ENCODE measurements at regions not wholly inside any gene's neighbourhood (a gene's known extent, or its start where the extent isn't known, plus 50 kb on each side); places are given as distances from the start of the nearest gene placed in this dataset.
"Not testable (repeated sequence)": the region's sequence is repeated elsewhere in the genome, so short reads cannot be mapped to it uniquely, and the experiment has no call there.

DNA sequence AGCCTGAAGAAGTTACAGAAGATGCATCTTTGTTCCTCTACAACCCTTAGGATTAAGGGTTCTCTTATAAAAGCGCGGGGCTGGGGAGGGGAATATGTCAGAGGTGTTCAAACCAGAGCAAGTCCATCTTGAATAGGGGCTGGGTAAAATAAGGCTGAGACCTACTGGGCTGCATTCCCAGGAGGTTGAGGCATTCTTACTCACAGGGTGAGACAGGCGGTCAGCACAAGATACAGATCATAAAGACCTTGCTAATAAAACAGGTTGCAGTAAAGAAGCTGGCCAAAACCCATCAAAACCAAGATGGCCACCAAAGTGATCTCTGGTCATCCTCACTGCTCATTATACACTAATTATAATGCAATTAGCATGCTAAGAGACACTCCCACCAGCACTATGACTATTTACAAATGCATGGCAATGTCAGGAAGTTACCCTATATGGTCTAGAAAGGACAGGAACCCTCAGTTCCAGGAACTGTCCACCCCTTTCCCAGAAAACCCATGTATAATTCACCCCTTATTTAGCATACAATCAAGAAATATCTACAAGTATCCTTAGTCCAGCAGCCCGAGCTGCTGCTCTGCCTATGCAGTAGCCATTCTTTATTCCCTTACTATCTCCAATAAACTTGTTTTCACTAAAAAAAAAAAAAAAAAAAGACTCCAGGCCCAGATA, 108.1 kb upstream of the FOXN3 start:
- DNase-seq (ENCODE audit: low read depth): no peak

DNA sequence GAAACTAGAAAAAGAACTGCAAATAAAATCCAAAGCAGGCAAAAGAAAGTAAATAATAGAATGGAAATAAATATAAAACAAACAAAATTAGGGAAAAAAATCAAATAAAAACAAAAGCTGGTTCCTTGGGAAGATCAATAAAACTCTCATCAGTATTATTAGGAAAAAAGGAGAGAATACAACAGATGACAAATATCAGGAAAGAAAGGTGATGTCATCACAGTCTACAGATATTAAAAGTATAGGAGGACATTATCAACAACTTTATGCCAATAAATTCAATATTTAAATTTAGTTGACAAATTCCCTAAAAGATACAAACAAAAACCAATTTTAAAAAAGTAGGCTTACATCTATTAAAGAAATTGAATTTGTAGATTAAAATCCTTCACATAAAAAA, 107.4 kb upstream of the FOXN3 start:
- no peak for DNase-seq (ENCODE audit: low read depth)

DNA sequence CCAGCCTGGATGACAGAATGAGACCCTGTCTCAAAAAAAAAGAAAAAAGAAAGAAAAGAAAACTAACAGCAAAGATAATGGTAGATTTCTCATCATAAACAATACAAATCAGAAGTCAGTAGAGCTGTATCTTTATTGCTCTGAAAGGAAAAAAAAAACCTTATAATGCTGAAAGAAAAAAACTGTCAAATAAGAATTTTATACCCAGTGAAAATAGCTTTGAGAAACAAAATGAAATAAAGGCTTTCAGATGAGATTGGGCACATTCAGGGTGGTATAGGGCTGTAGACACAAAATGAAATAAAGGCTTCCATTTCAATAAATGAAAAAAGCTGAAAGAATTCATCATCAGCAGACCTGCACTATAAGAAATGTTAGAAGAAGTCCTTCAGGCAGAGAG, 105.0 kb upstream of the FOXN3 start:
- no peak for DNase-seq (ENCODE audit: low read depth)

DNA sequence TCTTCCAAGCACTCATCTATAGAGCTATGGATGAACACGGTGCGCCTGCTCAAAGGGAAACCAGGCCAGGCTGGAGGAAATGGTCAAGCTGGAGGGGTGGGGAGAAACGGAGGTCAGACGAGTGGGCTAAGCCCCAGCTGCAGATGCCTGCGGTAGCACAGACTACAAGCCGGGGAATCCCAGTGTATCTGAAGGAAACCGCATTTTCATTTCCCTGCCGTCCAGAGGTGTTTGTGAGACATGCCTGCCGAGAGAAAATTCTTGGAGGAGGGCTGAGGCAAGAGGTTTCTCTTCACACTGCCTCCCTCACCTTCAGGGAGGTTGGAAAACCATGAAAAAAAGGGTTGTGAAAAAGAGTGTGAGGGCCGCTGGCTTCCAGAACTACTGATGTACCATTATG, 102.0 kb upstream of the FOXN3 start:
- DNase-seq (ENCODE audit: low read depth): no peak

DNA sequence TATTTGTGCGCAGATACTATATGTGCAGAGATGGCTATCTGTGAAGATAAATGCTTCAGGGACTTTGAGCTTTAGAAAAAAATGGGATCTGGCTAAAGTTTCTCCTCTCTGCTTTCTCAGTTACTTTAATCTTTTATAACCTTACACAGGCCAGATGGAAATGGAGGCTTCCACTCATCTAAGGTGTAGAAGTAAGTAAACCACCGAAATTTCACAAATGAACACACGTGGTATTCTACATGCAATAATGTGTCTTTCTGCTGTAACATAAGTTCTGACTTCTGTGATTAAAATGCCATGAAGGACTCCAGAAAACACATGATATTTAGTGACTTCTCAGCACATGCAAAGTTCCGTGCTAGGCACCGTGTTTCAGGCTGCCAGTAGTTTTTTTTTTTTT, 99.1 kb upstream of the FOXN3 start:
- no peak for DNase-seq (ENCODE audit: low read depth)

DNA sequence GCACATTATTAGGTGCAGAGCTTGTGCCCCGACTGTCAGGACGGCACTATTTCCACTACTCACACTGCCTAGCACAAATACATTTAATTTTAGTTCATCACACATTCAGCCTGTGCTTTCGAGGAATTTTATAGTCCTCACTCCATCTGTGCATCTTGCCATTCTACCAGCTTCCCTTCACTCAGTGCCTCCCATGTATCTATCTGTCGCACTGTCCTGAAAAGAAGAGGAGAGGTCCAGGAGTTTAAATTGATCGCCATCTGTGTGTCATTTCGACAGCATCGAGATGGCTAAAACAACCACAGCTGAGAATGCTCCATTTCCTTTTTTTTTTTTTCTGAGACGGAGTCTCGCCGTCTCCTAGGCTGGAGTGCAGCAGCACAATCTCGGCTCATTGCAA, 97.6 kb upstream of the FOXN3 start:
- DNase-seq (ENCODE audit: low read depth): no peak

DNA sequence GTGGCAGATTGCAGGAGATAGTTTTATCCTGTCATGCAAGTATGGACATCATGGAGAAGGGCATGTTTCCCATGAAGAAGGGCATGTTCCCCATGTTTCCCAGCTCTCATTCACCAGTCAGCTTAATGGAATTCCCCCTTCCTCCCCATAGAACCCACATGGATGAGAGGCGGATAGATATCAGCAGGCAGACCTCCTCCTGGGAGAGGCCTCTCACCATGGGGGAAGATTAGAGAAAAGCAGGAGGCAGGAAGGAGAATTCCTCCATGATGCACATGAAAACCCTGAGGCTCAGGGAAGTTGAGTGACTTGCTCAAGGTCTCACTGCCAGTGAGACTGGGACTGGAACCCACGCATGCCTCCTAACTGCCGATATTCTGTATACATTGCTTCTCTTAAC, 92.9 kb upstream of the FOXN3 start:
- no peak for DNase-seq (ENCODE audit: low read depth)

DNA sequence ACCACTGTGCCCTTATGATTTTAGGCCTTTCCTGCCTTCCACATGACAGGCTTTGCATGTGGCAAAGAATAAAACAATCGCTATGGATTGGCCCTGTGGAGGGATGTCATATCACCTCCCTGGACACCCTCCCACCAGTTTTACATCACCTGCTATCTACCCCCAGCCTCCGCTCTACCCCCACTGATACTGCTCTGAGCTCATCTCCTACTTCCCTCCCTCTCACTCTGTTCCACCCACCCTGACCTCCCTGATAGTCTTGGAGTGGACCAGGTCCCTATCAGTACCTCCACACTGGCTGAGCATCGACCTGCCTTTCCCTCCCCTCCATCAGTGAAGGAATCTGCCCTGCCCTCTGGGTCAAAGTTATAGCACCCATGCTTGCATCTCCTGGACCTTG, 91.8 kb upstream of the FOXN3 start:
- no peak for DNase-seq (ENCODE audit: low read depth)

DNA sequence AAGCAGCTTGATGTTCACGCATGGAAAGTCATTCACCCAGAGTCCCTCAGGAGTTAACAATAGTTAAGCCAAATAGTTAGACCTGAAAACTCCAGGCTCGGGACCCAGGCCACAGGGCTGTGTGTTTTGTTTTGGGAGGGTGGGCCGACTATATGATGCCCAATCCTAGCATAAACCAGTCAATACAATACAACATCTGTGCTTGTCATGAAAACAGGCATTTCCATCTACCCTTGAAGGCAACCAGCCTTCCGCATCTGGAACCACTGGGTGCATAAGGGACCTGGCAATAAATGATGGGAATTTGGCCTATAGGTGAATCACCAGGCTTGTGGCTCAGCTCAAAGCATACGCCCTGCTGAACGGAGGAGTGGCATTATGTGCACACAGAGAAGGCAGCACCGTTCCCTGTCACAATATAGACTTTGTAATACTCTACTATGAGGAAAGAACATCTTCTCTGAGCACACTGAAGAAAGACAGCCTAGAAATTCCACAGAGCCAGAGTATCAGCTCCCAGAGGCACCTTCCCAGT, 91.0 kb upstream of the FOXN3 start:
- DNase-seq (ENCODE audit: low read depth): no peak

DNA sequence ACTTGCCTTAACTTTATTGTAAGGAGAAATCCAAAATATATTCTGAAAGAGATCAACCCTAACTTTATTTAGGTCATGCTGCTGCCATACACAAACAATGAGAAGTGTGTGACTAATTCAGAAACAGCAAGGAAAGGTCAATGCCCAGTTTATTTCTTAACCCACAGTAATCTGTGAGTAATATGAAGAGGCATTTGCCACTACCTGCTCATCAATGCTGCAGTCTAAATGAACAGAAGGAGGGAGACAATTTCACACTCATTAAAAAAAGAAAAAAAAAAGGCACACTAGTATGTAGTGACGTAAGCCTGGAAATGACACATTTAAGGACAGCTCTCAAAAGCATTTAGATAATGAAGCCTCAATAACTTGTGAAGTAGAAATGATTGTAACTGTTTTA, 90.5 kb upstream of the FOXN3 start:
- DNase-seq (ENCODE audit: low read depth): no peak

DNA sequence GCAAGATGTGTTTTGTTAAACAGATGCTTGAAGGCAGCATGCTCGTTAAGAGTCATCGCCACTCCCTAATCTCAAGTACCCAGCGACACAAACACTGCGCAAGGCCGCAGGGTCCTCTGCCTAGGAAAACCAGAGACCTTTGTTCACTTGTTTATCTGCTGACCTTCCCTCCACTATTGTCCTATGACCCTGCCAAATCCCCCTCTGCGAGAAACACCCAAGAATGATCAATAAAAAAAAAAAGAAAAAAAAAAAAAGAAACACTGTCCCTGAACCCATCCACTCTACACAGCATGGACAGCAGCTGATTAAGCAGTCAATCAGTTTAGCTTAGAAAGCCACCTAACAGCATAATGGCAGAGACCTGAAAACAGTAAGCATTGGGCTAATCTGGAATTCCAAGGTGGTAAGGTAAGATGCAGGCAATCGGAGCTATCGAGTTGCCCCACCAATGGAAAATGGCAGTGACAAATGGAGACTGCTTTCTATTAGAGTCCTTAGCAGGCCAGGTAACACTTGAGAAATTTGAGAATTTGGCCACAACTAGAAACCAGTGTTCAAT, 89.9 kb upstream of the FOXN3 start:
- not testable (repeated sequence) for DNase-seq (ENCODE audit: low read depth)

DNA sequence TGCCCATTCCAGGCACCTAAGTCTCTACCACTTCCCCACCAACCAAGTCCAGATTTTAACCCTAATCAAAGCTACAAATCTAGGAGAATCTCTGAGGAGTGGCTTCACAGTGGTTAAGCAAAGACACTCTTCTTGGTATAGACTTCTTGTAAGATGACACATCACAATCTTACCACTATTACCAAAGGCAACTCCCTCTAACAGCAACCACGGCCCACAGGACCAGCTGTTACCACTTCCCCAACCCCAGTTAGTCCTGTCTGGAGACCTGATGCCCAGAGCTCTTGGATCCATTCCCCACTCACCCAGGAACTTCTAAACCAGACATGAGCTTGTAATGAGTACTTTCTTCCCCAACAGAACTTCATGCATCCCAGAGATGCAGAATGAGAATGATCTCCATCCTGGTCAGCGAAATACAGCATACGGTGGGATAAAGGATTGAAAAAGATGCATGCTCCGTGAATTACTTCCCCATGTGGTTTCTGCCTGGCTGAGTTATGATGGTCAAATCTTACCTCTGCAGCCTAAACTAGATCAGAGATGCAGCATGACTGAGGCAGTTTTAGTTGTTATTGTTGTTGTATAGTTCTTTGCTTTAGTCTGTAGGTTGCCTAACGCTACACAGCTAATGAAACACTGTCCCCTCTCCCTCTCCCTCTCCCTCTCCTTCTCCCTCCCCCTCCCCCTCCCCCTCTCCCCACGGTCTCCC, 87.7 kb upstream of the FOXN3 start:
- DNase-seq (ENCODE audit: low read depth): no peak

DNA sequence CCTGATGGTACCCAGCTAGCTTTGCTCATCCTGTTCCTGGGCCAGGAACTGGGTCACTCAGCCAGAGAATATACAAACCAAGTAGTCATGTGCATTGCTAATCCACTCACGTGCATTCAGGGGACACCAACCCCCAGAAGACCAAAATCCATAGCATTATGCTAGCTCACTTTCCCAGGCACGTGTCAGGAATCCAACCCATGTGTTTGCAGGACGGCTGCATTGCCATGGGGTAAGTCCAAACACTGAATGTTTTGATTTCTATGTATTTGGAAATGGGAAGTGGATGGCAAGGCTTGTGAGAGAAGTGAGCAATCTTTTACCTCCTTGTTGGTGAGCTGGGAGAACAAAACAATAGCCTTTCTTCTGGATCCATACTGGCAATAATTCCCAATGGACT, 87.1 kb upstream of the FOXN3 start:
- no peak for DNase-seq (ENCODE audit: low read depth)

DNA sequence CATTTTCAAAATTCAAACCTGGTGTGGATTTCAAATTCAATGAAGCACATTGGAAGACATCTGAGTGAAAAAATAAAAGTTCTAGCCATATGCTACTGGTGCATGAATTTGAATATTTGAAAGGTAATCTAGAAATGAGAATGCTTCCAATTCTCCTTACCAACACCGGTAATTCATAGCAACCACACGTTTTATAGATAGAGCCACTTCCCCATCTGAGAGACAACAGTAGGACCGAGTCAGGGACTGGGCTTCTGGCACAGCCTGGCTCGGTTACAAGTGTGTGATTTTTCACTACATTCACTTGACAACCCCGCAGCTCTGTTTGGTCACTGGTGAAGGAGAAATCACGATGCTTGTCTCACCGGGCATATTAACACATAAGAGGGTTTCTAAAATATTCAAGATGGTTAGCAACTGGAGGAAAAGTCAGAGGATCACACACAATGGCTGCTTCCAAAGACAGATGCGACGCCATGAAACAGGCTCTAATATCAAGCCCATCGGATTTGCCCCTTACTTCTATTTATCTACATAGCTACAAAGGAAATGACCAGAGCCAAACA, 86.5 kb upstream of the FOXN3 start:
- no peak for DNase-seq (ENCODE audit: low read depth)

DNA sequence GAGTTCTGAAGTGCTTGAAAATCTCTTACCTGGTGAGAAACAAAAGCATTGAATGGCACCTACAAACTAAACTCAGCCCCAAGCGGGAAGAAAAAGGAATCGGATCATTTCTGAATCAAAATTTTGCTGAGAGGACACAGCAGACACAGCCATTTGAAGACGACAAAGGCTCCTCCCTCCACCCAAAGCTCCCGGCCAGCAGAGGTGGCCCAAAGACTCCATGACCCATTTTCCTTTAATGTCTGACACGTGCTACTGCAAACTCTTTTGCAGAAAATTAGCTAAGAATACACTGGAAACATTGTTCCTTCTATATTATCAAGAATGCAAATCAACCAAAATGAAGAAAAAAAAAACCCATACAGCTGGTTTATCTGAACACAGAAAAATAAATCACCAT, 85.9 kb upstream of the FOXN3 start:
- DNase-seq (ENCODE audit: low read depth): no peak

DNA sequence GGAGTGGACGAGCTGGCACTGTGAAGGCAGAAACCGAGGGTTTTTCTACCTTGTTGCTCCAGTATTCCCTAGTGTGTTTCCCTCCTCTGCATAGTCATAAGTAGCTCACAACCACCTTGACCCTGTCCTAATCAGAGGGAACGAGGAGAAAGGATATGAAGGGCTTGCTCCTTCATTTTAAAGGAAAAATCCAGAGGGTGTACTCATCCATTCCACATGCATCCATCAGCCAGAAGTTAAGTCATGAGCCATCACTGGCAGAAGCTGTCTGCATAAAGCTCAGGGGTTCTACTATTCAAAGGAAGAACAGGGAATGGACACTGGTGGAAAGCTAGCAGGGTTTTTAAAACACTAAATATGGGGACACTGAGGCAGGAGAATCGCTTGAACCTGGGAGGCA, 84.3 kb upstream of the FOXN3 start:
- DNase-seq (ENCODE audit: low read depth): no peak

DNA sequence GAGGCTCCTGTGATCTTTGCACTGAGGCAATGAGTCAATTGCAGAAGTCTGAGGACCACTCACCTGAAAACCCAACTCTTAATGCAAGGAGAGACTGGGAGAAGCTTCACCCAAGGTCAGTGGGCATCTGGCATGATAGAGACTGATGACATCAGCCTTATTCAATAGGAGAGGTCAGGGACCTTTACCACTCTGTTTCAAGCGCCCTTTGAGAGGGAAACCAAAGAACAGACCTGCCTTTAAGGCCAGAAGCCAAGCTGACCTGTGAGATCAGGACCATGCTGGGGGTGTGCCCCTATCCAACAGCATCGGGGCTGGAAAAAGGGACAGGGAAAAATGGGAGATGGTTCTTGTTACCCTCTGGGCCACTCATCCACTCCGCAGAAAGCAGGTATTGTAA, 83.3 kb upstream of the FOXN3 start:
- no peak for DNase-seq (ENCODE audit: low read depth)

DNA sequence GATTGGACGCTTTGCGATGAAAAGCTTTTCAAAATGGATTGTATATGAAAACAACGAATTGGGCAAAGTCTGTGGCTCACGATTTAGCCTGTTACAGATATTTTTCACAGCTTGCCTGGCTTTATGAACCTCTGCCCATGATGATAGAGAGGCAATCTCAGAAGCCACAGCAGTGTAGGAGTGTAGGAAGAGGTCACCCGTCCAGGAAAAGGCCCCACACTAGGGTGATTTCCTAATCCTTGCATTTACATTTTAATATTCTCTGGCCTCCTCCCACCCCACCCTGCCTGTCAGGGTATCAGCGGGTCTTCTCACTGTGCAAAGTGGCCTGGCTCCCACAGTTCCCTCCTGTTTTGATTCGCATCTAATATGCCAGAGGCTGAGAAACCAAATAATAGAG, 81.8 kb upstream of the FOXN3 start:
- DNase-seq (ENCODE audit: low read depth): no peak

DNA sequence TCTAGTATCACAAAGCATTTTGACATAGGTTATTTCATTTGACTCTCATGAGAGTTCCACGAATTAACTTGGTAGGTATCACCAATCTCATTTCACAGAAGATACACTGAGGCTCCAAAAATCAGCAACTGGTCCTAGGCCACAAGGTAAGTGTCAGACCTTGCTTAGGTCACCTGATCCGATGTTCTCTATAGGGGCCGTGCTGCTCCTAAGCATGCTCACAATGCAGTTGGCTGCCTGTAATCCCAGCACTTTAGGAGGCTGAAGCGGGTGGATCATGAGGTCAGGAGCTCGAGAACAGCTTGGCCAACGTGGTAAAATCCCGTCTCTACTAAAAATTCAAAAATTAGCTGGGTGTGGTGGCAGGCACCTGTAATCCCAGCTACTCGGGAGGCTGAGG, 78.7 kb upstream of the FOXN3 start:
- no peak for DNase-seq (ENCODE audit: low read depth)

DNA sequence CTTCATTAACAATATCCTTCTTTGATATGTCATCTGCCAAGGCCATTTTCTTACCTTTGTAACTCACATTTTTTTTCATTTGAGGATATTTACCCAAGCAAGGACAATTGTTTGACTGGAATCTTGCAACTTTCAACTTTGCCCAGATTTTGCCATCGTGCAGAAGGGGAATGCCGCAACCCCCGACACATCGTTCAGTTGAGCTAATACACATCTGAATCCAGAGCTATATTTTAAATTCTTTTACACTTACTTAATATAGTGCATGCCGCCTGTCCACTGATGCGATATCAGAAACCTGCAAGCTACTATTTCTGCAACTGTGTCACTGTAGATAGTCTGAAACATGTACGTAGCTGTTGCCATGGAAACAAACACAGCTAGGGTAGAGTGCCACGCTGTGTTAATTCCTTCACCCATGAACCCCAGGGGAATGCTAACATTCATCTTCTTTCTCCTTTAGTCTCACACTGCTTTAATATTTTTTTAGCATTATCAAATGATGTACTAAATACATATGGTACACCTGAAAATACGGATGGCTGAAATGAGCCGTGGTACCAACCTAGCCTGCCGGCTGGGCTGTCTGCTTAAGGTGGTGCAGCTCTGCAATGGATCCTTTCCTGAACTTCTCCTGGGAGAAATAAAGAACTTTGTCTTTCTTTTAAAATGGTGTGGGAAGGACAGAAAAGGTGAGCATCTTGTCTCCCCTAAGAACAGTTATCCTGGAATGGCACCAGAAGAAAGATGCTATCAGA, 77.0 kb upstream of the FOXN3 start:
- no peak for DNase-seq (ENCODE audit: low read depth)

DNA sequence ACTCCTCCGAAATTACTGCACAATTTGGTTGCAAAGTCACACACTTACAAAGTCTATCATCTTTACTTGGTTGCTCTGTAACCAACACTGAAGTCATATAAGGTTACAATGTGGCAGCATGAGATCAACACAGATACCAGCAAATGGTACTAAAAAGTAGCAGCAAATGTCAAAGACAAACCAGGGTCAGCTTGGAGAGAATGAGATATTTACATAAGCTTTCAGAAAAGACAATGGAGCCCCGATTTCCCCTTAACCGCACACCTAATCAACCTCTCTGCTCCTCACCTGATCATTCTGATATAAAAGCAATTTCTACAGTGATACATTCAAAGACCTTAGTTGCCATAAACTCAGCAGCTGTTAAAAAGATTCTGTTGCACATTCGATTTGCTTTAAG, 76.4 kb upstream of the FOXN3 start:
- no peak for DNase-seq (ENCODE audit: low read depth)

DNA sequence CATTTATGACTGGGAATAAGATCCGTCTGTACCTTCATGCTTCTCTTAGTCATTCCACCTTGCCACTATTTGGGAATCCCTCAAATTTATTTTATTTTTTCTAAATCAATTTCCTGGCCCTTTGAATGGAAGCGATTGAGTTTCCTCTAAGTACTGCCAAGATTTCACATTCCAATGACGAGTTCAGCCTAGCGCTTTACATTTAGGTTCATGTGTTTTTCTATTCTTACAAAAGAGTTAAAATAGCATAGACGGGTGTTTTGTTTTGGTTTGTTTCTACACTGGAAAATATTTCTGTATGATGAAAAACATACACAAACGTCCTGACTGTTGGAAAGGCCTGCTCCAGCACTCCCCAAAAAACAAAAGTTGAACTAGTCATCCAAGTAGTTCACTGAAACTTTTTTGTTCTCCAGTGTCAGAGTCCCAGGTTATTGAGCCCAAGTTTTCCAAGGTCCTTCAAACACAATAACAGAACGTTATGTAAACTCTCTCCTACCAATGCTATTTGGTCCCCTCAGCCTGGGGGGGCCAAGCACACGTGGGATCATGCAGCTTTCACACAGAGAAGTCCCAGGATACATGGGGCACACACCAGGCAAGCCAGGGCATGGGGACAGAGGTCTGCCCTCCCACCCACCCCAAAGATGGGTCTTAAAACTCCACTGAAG, 74.8 kb upstream of the FOXN3 start:
- DNase-seq (ENCODE audit: low read depth): no peak
